WI38 (cell line): ENCODE measurements at regions not wholly inside any gene's neighbourhood (a gene's known extent, or its start where the extent isn't known, plus 50 kb on each side); places are given as distances from the start of the nearest gene placed in this dataset.

Experiments used
- H3K4me3 ChIP-seq: 2 replicates; pipeline ENCODE4 v1.5.1; 2011; ENCODE audit warnings: low read depth, mild to moderate bottlenecking, control low read depth, low read length
- TF ChIP-seq, protein P1 (sequence below): IDR thresholded peaks from 2 replicates; pipeline ENCODE4 v1.5.1; 2012; ENCODE audit warnings: low read depth, mild to moderate bottlenecking, control low read depth, low read length

DNA sequence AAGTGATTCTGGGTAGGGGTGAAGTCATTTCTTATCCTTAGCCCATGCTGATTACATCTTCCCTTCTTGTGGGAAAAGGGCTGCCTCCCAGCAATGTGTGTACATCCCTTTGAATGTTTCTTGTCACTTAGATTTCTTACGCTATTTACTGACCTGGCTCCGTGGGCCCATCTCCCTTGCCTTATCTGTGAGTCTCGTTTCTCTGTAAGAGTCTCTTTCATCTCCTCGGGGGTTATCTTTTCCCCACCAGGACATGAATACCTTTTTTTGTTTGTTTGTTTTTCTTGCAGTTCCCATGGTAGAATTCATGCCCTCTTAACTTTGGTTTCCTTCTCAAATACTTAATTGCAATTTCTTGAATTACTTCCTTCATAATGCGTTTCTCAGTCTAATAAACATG lies 107.7 kb downstream of the BAMBI start:
- no peak overlapping the region for H3K4me3 ChIP-seq
- TF ChIP-seq, protein P1, sequence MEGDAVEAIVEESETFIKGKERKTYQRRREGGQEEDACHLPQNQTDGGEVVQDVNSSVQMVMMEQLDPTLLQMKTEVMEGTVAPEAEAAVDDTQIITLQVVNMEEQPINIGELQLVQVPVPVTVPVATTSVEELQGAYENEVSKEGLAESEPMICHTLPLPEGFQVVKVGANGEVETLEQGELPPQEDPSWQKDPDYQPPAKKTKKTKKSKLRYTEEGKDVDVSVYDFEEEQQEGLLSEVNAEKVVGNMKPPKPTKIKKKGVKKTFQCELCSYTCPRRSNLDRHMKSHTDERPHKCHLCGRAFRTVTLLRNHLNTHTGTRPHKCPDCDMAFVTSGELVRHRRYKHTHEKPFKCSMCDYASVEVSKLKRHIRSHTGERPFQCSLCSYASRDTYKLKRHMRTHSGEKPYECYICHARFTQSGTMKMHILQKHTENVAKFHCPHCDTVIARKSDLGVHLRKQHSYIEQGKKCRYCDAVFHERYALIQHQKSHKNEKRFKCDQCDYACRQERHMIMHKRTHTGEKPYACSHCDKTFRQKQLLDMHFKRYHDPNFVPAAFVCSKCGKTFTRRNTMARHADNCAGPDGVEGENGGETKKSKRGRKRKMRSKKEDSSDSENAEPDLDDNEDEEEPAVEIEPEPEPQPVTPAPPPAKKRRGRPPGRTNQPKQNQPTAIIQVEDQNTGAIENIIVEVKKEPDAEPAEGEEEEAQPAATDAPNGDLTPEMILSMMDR = no peak

DNA sequence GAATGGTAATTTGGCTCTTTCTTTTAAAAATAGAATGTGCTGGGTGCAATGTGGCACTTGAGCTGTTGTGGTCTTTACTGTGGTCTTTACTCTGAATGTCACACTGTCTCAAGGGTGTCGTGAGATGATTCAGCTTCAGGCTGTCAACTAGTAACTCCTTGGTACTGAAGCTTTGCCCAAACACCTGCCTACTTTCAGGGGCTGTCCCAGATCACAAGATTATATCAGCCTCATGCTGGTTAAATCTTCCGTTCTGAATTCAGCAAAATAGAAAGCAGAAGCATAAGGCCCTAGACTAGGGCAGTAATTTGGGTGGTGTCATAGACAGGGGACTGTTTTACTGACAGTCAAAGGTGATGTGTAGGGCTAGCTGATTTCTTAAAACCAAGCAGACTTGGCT lies 110.9 kb downstream of the BAMBI start:
- TF ChIP-seq, protein P1 = no peak
- no peak overlapping the region for H3K4me3 ChIP-seq

DNA sequence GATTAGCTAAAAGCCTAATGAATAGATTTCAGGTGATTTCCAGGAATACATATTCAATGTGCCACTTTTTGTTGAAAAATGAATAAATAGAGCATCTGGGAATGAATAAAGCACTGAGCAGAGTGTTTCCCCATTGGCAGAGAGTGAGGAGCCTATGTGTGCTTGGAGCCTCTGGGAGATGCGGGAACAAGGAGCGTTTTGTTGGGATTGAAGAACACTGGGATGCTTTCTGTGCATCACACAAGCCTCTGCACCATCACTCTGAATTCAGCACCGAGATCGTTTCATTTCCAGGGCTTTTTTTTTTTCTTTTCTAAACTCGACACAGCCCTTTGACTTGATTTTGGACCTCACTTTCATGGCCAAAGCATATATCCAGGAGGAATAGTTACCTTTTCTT lies 111.4 kb downstream of the BAMBI start:
- TF ChIP-seq, protein P1 = no peak
- H3K4me3 ChIP-seq = no peak overlapping the region

DNA sequence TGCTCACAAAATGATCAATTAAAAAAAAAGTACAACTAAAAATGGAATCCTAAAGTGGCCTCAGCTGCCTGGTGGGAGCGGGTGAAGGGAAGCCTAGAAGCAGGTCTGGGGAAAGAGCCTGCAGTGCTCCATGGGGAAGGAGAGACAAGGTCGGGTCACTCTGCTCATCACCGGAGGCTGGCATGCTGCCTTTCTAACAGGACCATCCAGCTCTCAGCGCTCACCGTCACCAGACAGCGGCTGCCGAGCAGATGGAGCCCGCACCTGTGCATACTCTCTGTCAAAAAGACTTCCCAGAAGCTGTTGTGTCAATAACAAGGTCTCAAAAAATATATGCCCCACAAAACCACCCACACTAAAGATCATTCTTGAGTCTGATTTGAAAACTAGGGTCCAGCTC lies 112.8 kb downstream of the BAMBI start:
- H3K4me3 ChIP-seq = no peak overlapping the region
- TF ChIP-seq, protein P1 = no peak

DNA sequence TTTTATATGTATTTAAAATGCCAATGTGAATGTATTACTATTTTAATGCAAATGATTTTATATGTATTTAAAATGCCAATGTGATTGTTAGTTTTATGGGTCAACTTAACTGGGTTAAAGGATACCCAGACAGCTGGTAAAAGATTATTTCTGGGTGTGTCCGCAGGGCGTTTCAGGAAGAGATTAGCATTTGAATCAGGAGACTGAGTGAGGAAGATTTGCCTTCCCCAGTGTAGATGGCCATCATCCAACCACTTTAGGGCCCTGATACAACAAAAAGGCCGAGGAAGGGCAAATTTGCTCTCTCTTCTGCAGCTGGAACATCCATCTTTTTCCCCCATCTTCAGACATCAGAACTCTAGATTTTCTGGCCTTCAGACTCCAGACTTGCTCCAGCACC lies 116.2 kb downstream of the BAMBI start:
- H3K4me3 ChIP-seq = no peak overlapping the region
- TF ChIP-seq, protein P1 = no peak

GRCh38 chr10:28794986-28795385 lies 117.7 kb downstream of the BAMBI start:
- TF ChIP-seq, protein P1 = no peak
- no peak overlapping the region for H3K4me3 ChIP-seq

- TF ChIP-seq, protein P1 = no peak
- H3K4me3 ChIP-seq = no peak overlapping the region
Measured at GRCh38 chr10:28796606-28797512, 119.5 kb downstream of the BAMBI start.
